NCI-H510A treated with DMSO at 0.1 percent for 48 hours (cell line): ENCODE measurements at regions not wholly inside any gene's neighbourhood (a gene's known extent, or its start where the extent isn't known, plus 50 kb on each side); places are given as distances from the start of the nearest gene placed in this dataset.
"Not testable (repeated sequence)": the region's sequence is repeated elsewhere in the genome, so short reads cannot be mapped to it uniquely, and the experiment has no call there.

Experiments used
- DNase-seq: peaks from one replicate; lab custom pipeline; 2025; lab: John Stamatoyannopoulos, UW

DNA sequence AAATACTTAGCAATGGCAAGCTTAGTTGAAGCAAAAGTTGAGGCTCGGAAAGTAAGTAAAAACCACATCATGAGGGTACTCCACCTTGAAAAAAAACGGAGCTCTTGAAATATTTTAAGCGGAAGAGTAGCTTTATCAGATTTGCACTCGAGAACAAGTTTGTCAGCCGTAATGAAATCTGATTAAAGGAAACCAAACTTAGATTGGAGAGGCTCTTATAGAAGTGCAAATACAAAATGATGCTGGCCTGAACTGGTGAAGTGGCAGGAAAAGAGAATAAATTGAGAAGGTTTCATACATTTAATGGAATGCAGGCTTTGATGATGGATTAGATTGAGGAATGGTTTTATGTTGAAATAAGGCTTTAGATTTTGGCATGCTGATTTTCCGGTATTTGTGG is 484.2 kb downstream of the PID1 start:
- DNase-seq = no peak

DNA sequence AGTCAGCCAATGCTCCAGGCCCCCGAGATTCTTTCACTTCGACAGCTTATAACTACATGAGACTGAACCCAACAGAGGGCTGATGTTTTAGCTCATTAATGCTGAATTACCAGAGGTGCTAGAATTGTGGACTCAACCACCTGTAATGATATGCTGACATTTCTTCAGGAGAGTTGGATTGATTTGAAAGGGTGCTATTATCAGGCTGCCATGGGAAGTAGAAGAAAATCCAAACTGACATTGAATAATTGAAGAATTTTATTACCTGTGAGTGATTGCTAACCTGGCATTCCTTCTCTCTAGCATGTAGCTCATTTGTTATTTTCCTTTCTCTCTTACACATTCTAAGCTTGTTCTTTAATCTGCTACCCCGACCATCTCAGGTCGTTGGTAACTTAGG is 488.8 kb downstream of the PID1 start:
- DNase-seq = no peak

DNA sequence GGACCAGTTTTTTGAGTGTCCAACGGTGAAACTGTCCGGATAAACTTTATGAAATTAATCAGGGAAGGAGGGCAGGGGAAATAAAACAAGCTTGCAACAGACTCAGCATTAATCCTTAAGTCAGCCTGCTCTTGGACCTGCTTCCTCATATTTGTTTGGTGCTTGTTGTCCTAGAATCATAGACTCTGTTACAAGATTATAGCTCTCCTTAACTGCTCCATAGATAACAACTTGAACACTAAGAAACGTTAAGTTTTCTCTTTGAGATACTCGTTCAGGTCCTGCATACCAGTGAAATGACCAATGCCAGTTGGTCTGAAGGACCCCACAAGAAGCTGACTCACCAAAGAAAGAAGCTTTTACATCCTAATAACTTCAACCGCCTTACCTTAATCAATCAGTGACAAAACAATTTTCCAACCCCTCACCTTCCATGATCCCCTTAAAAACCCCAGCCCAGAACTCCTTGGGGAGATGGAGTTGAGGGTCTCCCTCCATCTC is 493.2 kb downstream of the PID1 start:
- no peak for DNase-seq

DNA sequence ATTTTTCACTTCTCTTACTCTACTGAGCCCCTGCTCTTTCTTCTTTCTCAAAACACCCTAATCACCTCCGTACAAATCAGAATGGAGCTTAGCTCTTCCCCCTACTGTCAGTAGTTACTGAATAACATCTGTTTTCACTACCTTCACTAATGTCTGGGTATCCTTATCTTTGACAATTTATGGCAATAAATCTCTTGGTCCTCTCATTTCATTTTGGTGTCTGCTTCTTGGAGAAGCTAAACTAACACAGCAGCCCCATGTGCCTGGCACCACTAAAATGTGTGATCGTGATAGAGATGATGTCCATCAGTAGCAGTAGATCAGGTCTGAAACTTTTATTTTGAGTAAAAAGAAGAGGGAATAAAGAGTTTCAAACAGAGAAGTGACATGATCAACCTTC is 496.5 kb downstream of the PID1 start:
- DNase-seq = no peak

DNA sequence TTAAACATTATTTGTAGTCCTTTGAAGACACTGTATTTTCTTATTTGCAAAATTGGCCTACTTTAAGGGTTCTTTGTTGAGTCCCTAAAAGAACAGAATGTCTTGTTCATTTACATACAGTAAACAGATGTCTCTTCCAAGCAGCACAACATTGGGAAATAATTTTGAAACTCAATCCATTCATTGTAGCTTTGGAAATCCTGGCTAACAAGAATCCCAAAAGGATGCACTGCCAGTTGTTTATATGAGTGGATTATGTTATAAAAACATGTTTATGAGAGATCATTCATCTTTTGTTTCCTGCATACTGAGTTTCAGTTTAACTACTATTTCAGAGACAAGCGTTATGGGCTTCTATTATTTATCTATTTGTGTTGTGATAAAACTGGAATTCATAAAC is 499.3 kb downstream of the PID1 start:
- no peak for DNase-seq

DNA sequence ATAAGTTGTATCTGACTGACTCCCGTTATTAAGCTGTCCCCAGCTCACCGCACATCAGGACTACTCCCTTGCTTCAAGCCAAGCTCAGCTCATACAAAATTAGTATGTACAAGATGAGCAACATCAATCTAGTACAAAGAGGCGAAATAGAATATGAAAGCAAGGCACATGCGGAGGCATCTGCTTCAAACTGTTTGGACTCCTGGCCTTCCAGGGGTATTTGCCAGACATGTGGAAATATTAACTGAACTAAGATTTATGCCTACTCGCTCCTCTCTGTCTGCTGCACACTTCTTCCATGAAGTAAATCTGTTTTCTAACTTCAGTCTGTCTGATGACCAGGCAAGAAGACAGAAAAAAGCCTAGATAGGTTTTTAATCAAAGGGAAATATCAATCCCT is 499.8 kb downstream of the PID1 start:
- no peak for DNase-seq

DNA sequence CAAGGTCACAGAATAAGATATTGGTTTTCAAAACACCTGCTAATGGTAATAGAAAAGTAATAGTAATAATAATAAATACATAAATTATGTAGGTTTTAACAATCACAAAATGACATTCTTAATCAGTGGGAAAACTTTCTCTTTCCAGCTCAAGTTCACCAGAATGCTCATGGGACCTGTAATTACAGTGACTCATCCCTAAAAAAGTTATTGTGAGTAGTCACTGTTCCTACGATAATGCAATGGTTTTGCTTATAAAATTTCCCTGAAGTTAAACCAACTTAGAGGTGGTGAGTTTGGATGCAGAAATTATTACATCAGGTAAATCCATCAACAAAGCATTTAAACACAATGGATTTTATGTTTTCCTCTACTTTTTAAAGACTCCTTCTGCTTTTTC is 502.3 kb downstream of the PID1 start:
- no peak for DNase-seq

DNA sequence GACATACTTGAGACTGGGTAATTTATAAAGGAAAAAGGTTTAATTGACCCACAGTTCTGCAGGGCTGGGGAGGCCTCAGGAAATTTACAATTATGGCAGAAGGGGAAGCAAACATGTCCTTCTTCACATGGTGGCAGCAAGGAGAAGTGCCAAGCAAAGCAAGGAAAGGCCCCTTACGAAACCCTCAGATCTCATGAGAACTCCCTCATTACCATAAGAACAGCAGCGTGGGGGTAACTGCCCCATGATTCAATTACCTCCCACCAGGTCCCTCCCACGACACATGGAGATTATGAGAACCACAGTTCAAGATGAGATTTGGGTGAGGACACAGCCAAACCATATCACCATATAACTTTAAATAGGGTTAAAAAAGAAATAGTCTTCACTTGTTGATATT is 502.9 kb downstream of the PID1 start:
- DNase-seq = not testable (repeated sequence)

DNA sequence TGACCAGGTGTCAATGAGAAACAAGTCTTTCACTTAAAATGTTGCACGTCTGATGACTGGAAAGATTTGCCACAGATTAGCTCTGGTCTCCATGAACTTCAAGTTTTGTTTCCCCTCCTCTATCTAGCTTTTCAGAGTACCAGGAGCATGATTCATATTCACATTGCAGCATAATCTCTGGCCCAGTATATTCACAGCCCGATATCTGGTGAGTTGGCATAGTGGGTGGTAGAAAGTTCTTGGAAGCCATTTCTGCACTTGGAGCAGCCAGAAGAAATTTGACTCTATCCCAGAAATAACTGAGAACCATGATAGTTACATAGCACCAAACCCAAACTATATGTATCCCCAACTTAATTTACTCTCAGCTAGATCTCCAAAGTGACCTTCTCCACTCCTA is 503.9 kb downstream of the PID1 start:
- no peak for DNase-seq

DNA sequence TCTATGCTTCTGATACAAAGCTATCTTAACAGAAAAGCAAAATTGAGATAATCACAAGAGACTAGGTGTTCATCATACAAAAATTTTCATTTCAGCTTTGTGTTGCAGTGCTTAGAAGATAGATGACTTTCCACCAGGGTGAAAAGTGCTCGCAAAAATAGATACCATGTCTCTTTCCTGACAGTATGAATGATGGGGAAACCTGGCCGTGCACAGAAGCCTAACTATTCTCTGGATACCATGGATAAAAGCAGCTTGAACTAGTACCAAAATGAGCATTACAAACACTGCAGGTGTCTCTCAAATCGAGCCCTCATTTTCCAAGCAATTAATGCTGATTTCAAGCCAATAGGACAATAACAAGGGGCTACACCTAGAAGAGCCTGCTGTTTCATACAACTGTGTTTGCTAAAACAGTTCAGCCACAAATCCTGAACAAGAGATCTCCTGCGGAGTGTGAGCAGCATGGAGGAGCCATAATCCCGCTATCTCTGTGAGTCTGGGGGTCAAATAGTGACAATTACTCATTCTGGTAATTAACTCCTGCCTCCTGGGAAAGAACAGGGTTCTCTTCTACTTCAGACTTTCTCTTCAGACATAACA is 507.6 kb downstream of the PID1 start:
- DNase-seq = no peak

DNA sequence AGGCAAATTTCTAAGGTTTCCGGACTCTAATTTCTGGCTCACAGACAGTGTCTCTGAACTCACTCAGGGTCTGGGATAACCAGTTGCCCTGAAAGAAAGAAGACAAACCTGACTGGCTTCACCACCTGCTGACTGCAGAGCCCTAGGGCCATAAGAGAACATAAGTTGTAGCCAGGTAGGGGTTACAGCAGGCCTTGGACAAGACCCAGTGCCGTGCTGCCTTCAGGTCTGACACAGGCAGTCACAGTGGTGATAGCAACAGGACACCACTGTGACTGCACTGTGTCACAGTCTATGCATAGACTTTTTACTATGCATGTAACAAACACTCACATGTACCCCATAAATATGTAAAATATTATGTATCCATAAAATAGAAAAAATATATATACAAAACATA is 508.5 kb downstream of the PID1 start:
- no peak for DNase-seq

DNA sequence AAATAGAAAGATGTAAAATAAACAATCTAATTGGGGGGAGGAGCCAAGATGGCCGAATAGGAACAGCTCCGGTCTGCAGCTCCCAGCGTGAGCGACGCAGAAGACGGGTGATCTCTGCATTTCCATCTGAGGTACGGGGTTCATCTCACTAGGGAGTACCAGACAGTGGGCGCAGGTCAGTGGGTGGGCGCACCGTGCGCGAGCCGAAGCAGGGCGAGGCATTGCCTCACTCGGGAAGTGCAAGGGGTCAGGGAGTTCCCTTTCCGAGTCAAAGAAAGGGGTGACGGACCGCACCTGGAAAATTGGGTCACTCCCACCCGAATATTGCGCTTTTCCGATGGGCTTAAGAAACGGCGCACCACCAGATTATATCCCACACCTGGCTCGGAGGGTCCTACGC is 515.4 kb downstream of the PID1 start:
- not testable (repeated sequence) for DNase-seq

DNA sequence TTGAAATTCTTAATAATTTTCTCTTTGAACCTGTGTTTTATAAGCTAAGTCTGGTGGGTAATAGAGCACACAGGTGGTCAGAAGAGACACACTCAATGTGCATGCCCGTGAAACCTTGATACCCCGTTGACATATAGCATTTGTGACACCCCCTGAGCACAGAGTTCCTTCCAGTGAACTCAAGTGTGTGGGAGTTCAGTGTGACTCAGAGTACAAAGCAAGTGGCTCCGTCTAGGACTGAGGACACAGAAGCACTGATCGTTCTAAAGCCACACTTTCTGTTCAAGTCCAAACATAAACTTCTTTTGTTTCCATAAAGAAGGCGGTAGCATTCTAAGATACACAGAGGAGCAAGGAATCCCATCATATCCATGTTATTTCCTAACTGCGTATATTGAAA is 523.6 kb downstream of the PID1 start:
- DNase-seq = no peak

DNA sequence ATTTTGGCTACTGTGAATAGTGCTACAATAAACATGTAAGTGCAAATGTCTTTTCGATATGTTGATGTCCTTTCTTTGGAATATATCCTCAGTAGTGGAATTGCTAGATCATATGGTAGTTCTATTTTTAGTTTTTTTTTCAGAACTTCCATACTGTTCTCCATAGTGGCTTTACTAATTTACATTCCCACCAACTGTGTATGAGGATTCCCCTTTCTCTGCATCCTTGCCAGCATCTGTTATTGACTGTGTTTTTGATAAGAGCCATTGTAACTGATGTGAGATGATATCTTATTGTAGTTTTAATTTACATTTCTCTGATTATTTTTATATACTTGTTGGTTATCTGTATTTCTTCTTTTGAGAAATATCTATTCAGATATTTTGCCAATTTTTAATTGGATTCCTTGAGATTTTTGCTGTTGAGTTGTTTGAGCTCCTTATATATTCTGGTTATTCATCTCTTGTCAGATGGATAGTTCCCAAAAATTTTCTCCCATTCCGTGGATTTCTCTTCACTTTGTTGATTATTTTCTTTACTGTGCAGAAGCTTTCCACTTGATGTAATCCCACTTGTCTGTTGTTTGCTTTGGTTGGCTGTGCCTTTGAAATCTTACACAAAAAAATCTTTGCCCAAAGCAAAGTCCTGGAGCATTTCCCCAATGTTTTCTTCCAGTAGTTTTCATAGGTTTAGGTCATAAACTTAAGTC is 532.3 kb downstream of the PID1 start:
- no peak for DNase-seq

DNA sequence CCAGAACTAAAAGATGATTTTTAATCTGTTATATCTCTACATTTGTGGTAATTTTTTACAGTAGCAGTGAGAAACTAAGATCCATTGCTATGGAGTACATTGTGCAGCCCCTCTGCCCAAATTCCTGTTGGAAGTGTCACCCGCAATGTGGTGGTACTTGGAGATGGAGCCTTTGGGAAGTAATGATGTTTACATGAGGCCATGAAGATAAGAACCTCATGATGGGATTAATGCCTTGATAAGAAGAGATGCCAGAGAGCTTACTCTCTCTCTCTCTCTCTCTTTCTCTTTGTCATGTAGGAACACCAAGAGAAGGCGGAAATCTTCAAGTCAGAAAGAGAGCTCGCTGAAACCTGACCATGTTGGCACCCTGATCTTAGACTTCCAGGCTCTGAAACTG is 535.4 kb downstream of the PID1 start:
- no peak for DNase-seq

DNA sequence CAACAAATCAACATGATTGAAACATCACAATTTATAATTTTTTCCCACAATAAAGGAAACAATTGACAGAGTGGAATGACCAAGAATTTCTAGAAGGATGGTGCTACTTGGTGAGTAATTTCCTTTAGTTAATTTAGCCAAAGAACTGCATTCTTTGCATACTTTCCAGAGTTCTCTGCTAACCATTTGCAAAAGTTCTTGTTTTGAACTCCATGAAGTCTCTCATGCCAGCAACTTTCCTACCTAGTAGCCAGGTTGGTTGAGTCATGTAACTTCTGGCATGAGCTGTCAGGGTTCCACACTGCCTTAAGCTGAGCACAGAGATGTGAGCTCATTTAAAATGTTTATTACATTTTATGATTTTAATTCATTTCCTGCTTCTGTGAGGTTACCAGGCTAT is 539.6 kb downstream of the PID1 start:
- no peak for DNase-seq

DNA sequence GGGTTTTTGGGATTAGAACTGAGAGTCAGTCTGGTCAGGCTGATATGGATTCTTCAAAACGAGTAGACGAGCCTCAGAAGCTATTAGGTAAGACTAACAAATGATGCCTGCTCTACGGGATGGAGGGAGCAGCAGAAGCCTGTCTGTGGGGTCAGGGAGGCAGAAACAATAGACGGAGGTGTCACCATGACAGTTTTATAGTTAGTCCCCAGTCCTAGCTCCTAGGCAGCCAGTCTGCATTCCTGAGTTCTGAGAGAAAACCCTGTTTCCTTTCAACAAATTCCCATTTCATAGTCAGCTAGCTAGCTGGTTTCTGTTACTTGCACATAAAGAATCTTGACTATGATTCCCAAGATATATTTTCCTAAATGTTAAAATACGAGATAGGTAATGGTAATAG is 542.1 kb downstream of the PID1 start:
- DNase-seq = no peak

DNA sequence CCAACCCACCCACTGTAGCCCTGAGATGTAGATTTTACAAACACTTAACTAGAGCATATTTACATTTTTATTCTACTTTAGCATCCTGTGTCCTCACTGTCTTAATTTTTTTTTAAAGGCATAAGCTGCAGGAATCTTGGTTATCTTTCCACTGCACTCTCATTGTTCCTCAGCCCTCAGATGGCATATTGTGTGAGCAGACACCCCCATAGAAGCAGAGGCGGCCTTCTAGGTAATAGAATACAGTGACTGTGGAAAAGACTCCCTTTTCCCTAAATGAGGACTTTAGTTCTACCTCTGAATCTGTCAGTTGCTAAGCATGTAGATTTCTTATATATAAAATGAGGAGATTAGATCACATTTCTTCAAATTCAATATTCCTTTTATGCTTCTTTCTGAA is 543.5 kb upstream of the SPHKAP start:
- no peak for DNase-seq

DNA sequence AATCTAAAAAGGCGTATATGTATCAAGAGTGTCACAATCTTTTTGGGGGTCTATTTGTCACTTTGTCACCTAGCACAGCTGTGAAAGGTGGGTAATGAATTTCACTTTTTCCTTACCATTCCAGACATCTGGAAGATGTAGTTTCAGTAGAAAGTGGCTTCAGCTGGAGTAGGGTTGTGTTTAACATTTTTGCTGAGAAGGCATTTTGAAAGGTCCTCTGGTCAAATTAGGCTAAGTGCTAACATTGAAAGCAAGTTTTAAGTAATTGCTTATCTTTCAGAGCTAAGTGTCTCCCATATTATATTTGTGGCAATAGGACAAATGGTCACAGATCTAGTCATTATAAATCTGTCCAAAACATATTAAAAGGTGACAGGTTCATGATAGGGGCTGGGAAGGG is 542.1 kb upstream of the SPHKAP start:
- no peak for DNase-seq

DNA sequence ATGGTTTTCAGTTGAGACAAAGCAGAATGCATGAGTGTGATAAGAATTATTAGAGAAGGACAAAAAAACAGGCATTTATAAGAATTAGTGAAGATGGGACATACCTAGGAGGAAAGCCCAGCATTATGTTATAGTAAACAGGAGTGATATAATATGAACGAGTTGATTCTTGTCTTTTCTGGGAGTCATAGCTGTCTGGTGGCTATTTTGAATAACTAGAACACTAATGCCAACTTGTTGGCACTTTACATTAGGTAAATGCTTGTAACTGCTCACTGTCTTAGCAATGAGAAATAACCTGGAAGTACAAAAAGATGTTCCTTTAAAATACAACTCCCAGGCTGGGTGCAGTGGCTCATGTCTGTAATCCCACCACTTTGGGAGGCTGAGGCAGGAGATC is 540.8 kb upstream of the SPHKAP start:
- DNase-seq = no peak

DNA sequence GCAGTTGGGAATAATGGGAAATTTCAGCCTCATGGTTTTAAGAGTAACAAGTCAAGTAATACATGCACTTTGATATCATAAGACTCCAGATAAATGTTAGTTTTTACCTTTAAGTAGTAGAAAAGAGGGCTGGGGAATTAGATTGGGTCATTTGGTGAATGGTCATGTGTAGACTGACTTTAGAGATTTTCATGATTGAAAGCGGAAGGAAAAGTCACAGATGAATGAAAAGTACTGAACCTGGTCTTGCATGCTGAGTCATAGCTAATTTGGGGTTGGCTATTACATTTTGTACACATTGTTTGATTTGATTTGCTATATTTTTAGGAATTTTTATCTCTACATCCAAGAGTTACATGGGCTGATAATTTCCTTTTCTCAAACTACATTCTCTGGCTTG is 539.4 kb upstream of the SPHKAP start:
- DNase-seq = no peak

DNA sequence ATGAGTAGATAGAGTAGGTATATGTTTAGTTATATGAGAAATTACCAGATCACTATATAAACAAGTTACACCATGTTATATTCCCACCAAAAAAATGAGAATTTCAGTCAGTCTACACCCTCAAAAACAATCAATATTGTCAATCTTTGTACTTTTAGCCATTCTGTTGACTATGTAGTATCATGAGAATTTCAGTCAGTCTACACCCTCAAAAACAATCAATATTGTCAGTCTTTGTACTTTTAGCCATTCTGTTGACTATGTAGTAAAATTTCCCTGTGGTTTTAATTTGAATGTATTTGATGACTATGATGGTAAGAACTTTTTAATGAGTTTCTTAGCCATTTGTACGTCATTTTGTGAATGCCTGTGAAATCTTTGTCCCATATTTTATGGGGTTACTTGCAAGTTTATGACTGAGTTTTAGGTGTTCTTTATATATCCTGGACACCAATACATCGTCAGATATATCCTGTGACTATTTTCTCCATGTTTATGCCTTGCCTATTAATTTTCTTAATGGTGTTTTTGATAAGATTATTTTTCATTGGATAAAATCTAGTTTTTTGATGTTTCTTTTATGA is 528.4 kb upstream of the SPHKAP start:
- no peak for DNase-seq

DNA sequence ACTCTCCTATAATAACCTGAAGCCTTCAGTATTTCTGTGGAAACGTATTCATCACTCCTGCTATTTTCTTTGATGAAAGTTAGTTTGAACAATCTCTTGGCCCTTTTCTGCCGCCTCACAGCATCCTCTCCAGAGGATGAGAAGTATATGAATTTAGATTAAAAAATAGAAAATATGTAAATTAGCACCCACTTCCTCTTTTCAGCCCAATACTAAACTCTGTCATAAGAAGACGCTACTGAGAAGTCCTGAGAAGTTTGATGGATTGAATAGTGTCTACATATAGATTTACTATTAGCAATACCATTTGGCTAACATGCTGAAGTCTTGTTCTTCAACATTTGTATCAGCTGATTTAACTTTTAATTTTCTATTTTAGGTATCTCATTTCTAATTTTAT is 526.4 kb upstream of the SPHKAP start:
- no peak for DNase-seq

DNA sequence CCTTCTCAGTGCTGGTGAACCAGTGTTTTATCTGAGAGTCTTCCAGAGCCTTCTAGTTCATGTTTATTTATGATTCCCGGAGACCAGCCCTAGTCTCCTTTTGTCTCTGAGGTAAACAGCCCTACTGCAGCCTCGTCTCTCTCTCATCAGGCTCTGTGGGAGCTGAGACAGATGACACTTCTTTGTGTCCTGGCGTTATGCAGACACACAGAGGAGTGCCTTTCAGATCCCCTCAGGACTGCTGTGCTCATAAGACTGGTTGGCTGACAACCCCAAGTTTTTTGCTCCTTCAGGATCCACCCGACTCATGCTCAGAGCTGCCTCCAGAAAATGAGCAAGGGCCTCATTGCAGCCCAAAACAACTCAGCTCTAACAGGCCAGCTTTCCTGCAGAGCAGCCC is 523.8 kb upstream of the SPHKAP start:
- no peak for DNase-seq
